HEK293T (cell line): ENCODE measurements at regions not wholly inside any gene's neighbourhood (a gene's known extent, or its start where the extent isn't known, plus 50 kb on each side); places are given as distances from the start of the nearest gene placed in this dataset.

Experiments
- BHLHE40 ChIP-seq: fragments of 450-650 bp; IDR thresholded peaks from 2 replicates; pipeline ENCODE4 v1.6.1; 2016; ENCODE audit warnings: mild to moderate bottlenecking, moderate library complexity, borderline replicate concordance
- ELF4 ChIP-seq: fragments of 450-650 bp; IDR thresholded peaks from 2 replicates; pipeline ENCODE4 v1.6.1; 2017; ENCODE audit warnings: antibody characterized with exemption
- FOXK2 ChIP-seq: fragments of 450-650 bp; IDR thresholded peaks from 2 replicates; pipeline ENCODE4 v1.6.1; 2016; ENCODE audit warnings: mild to moderate bottlenecking
- SUZ12 ChIP-seq: fragments of 450-650 bp; IDR thresholded peaks from 2 replicates; pipeline ENCODE4 v1.6.1; 2016; ENCODE audit warnings: mild to moderate bottlenecking
- TARDBP ChIP-seq: fragments of 450-650 bp; IDR thresholded peaks from 2 replicates; pipeline ENCODE4 v1.6.1; 2016

- TF ChIP-seq FOXK2 = no peak
- no peak for TF ChIP-seq BHLHE40
- TF ChIP-seq TARDBP = no peak
- TF ChIP-seq SUZ12 = no peak
- TF ChIP-seq ELF4 = no peak
Measured at GRCh38 chr2:144233733-144234541, 286.0 kb downstream of the ZEB2 start.
